K562 (cell line): ENCODE measurements at regions not wholly inside any gene's neighbourhood (a gene's known extent, or its start where the extent isn't known, plus 50 kb on each side); places are given as distances from the start of the nearest gene placed in this dataset.

Experiments
- CTCF ChIP-seq, 3 experiments: IDR thresholded peaks in 2 of 3; conservative IDR thresholded peaks in 1 of 3; 2 replicates each; pipeline ENCODE4 v1.5.1; 2011 to 2012; ENCODE audit warnings: low read length in 3 of 3, mild to moderate bottlenecking in 3 of 3, control low read depth in 2 of 3, improper control_type of control experiment in 1 of 3, inconsistent platforms in 1 of 3, low read depth in 1 of 3, mixed read lengths in 1 of 3, moderate library complexity in 1 of 3; ENCODE audit not compliant: insufficient read depth in 2 of 3
- HBP1 ChIP-seq: fragments of 450-650 bp; formaldehyde crosslinking; IDR thresholded peaks from 2 replicates; pipeline ENCODE4 v1.4.0; 2022; ENCODE audit warnings: missing genetic modification characterization
- JUN ChIP-seq, 2 experiments: sonication (generic) in 1 of 2; formaldehyde crosslinking in 1 of 2; IDR thresholded peaks; 2 replicates each; pipeline versions ENCODE4 v1.6.1 to v1.8.0; 2012 to 2022; ENCODE audit warnings: borderline replicate concordance in 2 of 2, mild to moderate bottlenecking in 2 of 2, improper control_type of control experiment in 1 of 2, low read depth in 1 of 2, low read length in 1 of 2, missing genetic modification reagents in 1 of 2
- NFE2 ChIP-seq: IDR thresholded peaks from 2 replicates; pipeline ENCODE4 v1.6.1; 2014; ENCODE audit warnings: antibody characterized with exemption, low read depth
- PHF21A ChIP-seq: fragments of 450-650 bp; IDR thresholded peaks from 2 replicates; pipeline ENCODE4 v1.6.1; 2017; ENCODE audit warnings: low read depth, borderline replicate concordance
- STAT6 ChIP-seq: sonication (generic); formaldehyde crosslinking; IDR thresholded peaks from 2 replicates; pipeline ENCODE4 v1.8.1; 2023; ENCODE audit warnings: mild to moderate bottlenecking, missing genetic modification reagents
- ZBTB33 ChIP-seq: sonication (generic); formaldehyde crosslinking; IDR thresholded peaks from 2 replicates; pipeline ENCODE4 v1.8.1; 2023; ENCODE audit warnings: mild to moderate bottlenecking, missing genetic modification reagents

GRCh38 chr5:87113861-87114260, 153.8 kb upstream of the RASA1 start:
- TF ChIP-seq HBP1 (CRISPR knock-in tag) = no peak
- TF ChIP-seq STAT6 (CRISPR knock-in tag) = no peak
- TF ChIP-seq JUN (IDR thresholded peaks at IDR 0.05; ENCODE audit: borderline replicate concordance, low read depth, low read length) = no peak
- TF ChIP-seq JUN (CRISPR knock-in tag; IDR thresholded peaks at IDR 0.05; ENCODE audit: borderline replicate concordance) = no peak
- no peak for TF ChIP-seq ZBTB33 (CRISPR knock-in tag)
- TF ChIP-seq CTCF (IDR thresholded peaks at IDR 0.05 in 2 of 3, conservative IDR thresholded peaks at IDR 0.05 in 1 of 3; ENCODE audit: insufficient read depth in 2 of 3, low read depth in 1 of 3, low read length in 3 of 3) = no peak
- no peak for TF ChIP-seq NFE2
- TF ChIP-seq PHF21A = no peak
